OCI-LY7 (cell line): ENCODE measurements at regions not wholly inside any gene's neighbourhood (a gene's known extent, or its start where the extent isn't known, plus 50 kb on each side); places are given as distances from the start of the nearest gene placed in this dataset.

Experiments used
- BruUV-seq: library from RNA; stranded (reverse); fragments of 400-500 nt; replicated peaks from 2 replicates; lab custom pipeline; 2021; lab: Mats Ljungman, UMichigan
- CTCF ChIA-PET: fragments of 300-600 bp; sonication (Branson Sonifier 250); formaldehyde crosslinking; loops from one replicate; lab custom pipeline; 2022; ENCODE audit warnings: antibody characterized with exemption; ENCODE audit not compliant: unreplicated experiment; lab: Charles Lee
- POLR2A ChIA-PET: fragments of 300-600 bp; sonication (Branson Sonifier 250); formaldehyde crosslinking; loops from one replicate; lab custom pipeline; 2022; ENCODE audit warnings: antibody characterized with exemption; lab: Charles Lee
- DNase-seq: peaks from one replicate; pipeline ENCODE4 v3.0.0-alpha.2; 2015; ENCODE audit warnings: low spot score
- H2AFZ ChIP-seq: fragments of 200-600 bp; sonication (generic), shearing (Covaris generic); 2 replicates; pipeline ENCODE4 v1.6.1; 2014; ENCODE audit warnings: mild to moderate bottlenecking, antibody characterized with exemption, low read length, moderate library complexity
- H3K27ac ChIP-seq: fragments of 200-600 bp; sonication (generic); 2 replicates; pipeline ENCODE4 v1.5.1; 2014; ENCODE audit warnings: mixed run types, low read depth, mild to moderate bottlenecking, moderate library complexity, low read length, inconsistent platforms; ENCODE audit not compliant: poor library complexity, severe bottlenecking
- H3K36me3 ChIP-seq: fragments of 200-600 bp; sonication (generic); 2 replicates; pipeline ENCODE4 v1.6.1; 2014; ENCODE audit warnings: mild to moderate bottlenecking, antibody characterized with exemption, low read length, moderate library complexity, mixed read lengths; ENCODE audit not compliant: insufficient read depth
- H3K4me1 ChIP-seq: fragments of 200-600 bp; sonication (generic); 2 replicates; pipeline ENCODE4 v1.5.1; 2014; ENCODE audit warnings: mild to moderate bottlenecking, low read length; ENCODE audit not compliant: insufficient read depth, poor library complexity, severe bottlenecking
- H3K4me2 ChIP-seq: fragments of 200-600 bp; sonication (generic); 2 replicates; pipeline ENCODE4 v1.6.1; 2014; ENCODE audit warnings: mild to moderate bottlenecking, low read length
- H3K4me3 ChIP-seq: fragments of 200-600 bp; sonication (generic); 2 replicates; pipeline ENCODE4 v1.5.1; 2014; ENCODE audit warnings: mild to moderate bottlenecking, low read depth, low read length; ENCODE audit not compliant: poor library complexity, severe bottlenecking
- H3K79me2 ChIP-seq: fragments of 200-600 bp; sonication (generic); 2 replicates; pipeline ENCODE4 v1.6.1; 2016; ENCODE audit warnings: low read depth, mild to moderate bottlenecking, low read length, moderate library complexity, mixed read lengths; ENCODE audit not compliant: insufficient read depth
- H3K9me2 ChIP-seq: fragments of 200-600 bp; sonication (generic); 2 replicates; pipeline ENCODE4 v1.6.1; 2016; ENCODE audit warnings: mild to moderate bottlenecking, low read length, mixed read lengths; ENCODE audit not compliant: insufficient read depth
- H3K9me3 ChIP-seq: fragments of 200-600 bp; sonication (generic); 2 replicates; pipeline ENCODE4 v1.6.1; 2014; ENCODE audit warnings: mild to moderate bottlenecking, mixed run types, low read length, mixed read lengths
- H4K20me1 ChIP-seq: fragments of 200-600 bp; sonication (generic); 2 replicates; pipeline ENCODE4 v1.6.1; 2014; ENCODE audit warnings: mild to moderate bottlenecking, antibody characterized with exemption, low read length, moderate library complexity, mixed read lengths; ENCODE audit not compliant: insufficient read depth
- CTCF ChIP-seq: fragments of 200-600 bp; sonication (generic); conservative IDR thresholded peaks from 2 replicates; pipeline ENCODE4 v1.5.1; 2014; ENCODE audit warnings: mild to moderate bottlenecking, antibody characterized with exemption, low read length, moderate library complexity, mixed read lengths
- EZH2phosphoT487 ChIP-seq: fragments of 200-600 bp; sonication (generic); IDR thresholded peaks from 2 replicates; pipeline ENCODE4 v1.6.1; 2018; ENCODE audit warnings: low read depth, borderline replicate concordance, mild to moderate bottlenecking, mixed run types, antibody characterized with exemption, low read length, moderate library complexity, mixed read lengths
- intact Hi-C: fragments of 100-400 bp; cut with micrococcal nuclease; formaldehyde crosslinking; loops from one replicate; pipeline ENCODE4 v1.10.0; 2022; ENCODE audit not compliant: unreplicated experiment

DNA sequence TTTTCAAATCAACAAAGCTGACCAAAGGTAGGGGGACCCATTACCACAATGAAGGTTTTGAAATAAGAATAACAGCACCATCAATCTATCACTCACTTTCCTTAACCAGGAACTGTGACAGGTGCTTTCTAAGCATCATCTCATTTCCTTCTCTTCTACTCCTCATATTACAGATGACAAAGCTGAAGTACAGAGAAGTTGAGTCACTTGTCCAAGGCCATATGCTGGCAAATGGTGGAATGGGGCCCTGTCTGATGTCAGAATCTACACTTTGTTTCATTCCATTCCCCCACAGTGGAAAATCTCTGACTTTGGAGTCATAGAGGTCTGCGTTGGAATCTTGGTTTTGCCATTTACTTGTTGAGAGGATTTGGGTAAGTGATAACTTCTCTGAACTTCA, 222.5 kb upstream of the LRFN2 start:
- H3K36me3 ChIP-seq = no peaks in the 10 kb centered on the region
- H3K4me3 ChIP-seq = no peak overlapping the region
- intact Hi-C loops = no loop called here
- no peaks in the 10 kb centered on the region for H4K20me1 ChIP-seq
- CTCF ChIA-PET = no interaction called here
- POLR2A ChIA-PET = no interaction called here
- TF ChIP-seq CTCF = no peak
- no peak for TF ChIP-seq EZH2phosphoT487
- DNase-seq = no peak
- no peaks in the 10 kb centered on the region for H3K9me2 ChIP-seq
- H3K79me2 ChIP-seq = no peaks in the 10 kb centered on the region
- H3K27ac ChIP-seq = no peak overlapping the region
- H3K9me3 ChIP-seq = no peaks in the 10 kb centered on the region
- no peak overlapping the region for H3K4me2 ChIP-seq
- no peaks in the 10 kb centered on the region for H3K4me1 ChIP-seq
- no TSS peak for BruUV-seq
- H2AFZ ChIP-seq = no peak overlapping the region

- Histone ChIP-seq H3K4me2 (no peak overlapping the region), H3K79me2 (no peaks in the 10 kb centered on the region), H3K9me3 (no peaks in the 10 kb centered on the region), H2AFZ (no peak overlapping the region), H3K27ac (no peak overlapping the region), H3K4me1 (no peaks in the 10 kb centered on the region), H3K4me3 (no peak overlapping the region), H4K20me1 (no peaks in the 10 kb centered on the region), H3K36me3 (no peaks in the 10 kb centered on the region), H3K9me2 (no peaks in the 10 kb centered on the region)
- POLR2A ChIA-PET = no interaction called here
- no peak for DNase-seq
- CTCF ChIA-PET = no interaction called here
- intact Hi-C loops = no loop called here
- TF ChIP-seq CTCF = no peak
- TF ChIP-seq EZH2phosphoT487 = no peak
- no TSS peak for BruUV-seq
Measured at GRCh38 chr6:40807484-40807883, 220.3 kb upstream of the LRFN2 start.

GRCh38 chr6:40806256-40806864, 219.2 kb upstream of the LRFN2 start:
- DNase-seq = no peak
- Histone ChIP-seq H3K4me1 (no peaks in the 10 kb centered on the region), H3K79me2 (no peaks in the 10 kb centered on the region), H4K20me1 (no peaks in the 10 kb centered on the region), H3K9me3 (no peaks in the 10 kb centered on the region), H2AFZ (no peak overlapping the region), H3K9me2 (no peaks in the 10 kb centered on the region), H3K27ac (no peak overlapping the region), H3K36me3 (no peaks in the 10 kb centered on the region), H3K4me2 (no peak overlapping the region), H3K4me3 (no peak overlapping the region)
- ChIA-PET CTCF (no interaction called here), POLR2A (no interaction called here)
- intact Hi-C loops = no loop called here
- BruUV-seq = no TSS peak
- TF ChIP-seq EZH2phosphoT487 = no peak
- no peak for TF ChIP-seq CTCF
